ENCODE measurements at regions not wholly inside any gene's neighbourhood (a gene's known extent, or its start where the extent isn't known, plus 50 kb on each side); places are given as distances from the start of the nearest gene placed in this dataset.

DNA sequence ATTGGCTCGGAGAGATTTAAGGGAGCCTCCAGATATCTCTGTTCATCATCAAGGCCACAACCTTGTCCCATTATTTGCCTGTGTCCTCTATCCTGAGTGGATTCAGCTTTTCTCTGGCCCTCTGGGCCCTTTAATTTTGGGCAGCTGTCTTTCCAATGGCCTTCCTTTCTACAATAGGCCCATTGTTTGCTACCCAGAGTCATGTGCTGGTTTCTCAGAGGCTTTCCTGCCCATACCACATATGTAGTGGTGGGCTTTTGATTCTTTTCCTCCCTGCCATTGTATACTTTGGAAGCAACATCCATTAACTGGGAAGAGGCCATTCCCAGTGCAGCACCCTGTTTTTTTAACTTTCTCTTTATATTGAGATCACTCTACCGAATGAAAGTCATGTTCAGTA is 233.9 kb upstream of the SGCD start:
- in situ Hi-C loops (cut with HindIII; ENCODE audit: low sequenced_read_pairs) = no loop called here
- DNase-seq (ENCODE audit: low read depth, low spot score) = no peak
- no peak for TF ChIP-seq CTCF (IDR thresholded peaks at IDR 0.05; ENCODE audit: low read depth, low read length)
- no peak overlapping the region for H3K4me3 ChIP-seq (ENCODE audit: low read depth, low read length)

DNA sequence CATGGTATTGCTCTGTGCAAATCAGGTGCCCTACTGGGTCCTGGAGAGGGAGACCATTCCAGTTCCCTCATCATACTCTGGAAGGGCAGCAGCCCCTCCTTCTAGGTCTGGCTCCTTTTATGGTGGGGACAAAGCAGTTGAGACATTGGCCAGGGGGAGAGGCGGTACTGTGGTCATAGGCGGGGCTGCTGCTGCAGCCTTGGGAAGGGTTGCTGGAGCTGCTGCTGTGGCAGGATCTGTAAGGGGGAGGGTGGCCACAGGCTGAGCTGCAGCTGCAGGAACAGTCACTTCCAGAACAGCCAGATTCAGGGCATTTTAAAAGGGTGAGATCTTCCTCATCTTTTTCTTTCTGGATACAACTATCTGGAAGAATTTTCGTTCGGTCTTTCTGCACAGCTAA is 233.0 kb upstream of the SGCD start:
- no peak for TF ChIP-seq CTCF (IDR thresholded peaks at IDR 0.05; ENCODE audit: low read depth, low read length)
- H3K4me3 ChIP-seq (ENCODE audit: low read depth, low read length) = no peak overlapping the region
- in situ Hi-C loops (cut with HindIII; ENCODE audit: low sequenced_read_pairs) = no loop called here
- no peak for DNase-seq (ENCODE audit: low read depth, low spot score)

- TF ChIP-seq CTCF (IDR thresholded peaks at IDR 0.05; ENCODE audit: low read depth, low read length) = no peak
- in situ Hi-C loops (cut with HindIII; ENCODE audit: low sequenced_read_pairs) = no loop called here
- H3K4me3 ChIP-seq (ENCODE audit: low read depth, low read length) = no peak overlapping the region
- DNase-seq (ENCODE audit: low read depth, low spot score) = no peak
Observed at GRCh38 chr5:156095709-156096241, 231.2 kb upstream of the SGCD start.

- TF ChIP-seq CTCF (IDR thresholded peaks at IDR 0.05; ENCODE audit: low read depth, low read length) = no peak
- in situ Hi-C loops (cut with HindIII; ENCODE audit: low sequenced_read_pairs) = no loop called here
- DNase-seq (ENCODE audit: low read depth, low spot score) = peak; percentile 1
- no peak overlapping the region for H3K4me3 ChIP-seq (ENCODE audit: low read depth, low read length)
Observed at GRCh38 chr5:156096259-156096658, 230.7 kb upstream of the SGCD start.

DNA sequence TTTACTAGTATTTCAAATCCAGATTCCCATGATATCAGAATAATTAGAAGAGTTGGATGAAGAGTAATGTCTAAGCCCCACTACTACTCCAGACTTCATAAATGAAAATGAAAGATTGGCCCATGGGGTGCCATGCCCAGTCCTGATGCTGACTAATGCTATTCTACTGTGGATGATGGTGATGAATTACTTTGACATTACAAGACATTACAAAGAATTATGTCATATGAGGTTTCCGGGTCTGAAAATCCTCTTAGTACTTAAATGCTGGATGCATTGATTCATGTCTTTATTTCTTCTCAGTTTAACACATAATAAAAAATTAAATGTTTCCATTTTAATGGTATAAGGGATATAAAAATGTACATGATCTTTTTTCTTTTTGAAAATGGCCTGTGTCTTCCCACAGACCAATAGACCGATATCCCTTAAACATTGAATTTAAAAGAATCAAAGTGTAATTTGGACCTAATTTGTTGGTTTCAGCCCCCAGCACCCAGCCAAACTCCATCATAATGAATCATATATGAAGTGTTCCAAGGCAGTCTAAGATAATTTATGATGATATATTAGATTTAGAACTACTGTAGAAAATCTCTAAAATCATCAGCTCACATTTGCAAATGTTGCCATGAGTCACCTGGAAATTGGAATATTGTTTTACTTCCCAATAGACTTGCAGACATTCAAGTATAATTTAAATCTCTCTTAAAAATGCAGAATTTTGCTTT is 223.6 kb upstream of the SGCD start:
- no peak for TF ChIP-seq CTCF (IDR thresholded peaks at IDR 0.05; ENCODE audit: low read depth, low read length)
- in situ Hi-C loops (cut with HindIII; ENCODE audit: low sequenced_read_pairs) = no loop called here
- no peak for DNase-seq (ENCODE audit: low read depth, low spot score)
- H3K4me3 ChIP-seq (ENCODE audit: low read depth, low read length) = no peak overlapping the region

DNA sequence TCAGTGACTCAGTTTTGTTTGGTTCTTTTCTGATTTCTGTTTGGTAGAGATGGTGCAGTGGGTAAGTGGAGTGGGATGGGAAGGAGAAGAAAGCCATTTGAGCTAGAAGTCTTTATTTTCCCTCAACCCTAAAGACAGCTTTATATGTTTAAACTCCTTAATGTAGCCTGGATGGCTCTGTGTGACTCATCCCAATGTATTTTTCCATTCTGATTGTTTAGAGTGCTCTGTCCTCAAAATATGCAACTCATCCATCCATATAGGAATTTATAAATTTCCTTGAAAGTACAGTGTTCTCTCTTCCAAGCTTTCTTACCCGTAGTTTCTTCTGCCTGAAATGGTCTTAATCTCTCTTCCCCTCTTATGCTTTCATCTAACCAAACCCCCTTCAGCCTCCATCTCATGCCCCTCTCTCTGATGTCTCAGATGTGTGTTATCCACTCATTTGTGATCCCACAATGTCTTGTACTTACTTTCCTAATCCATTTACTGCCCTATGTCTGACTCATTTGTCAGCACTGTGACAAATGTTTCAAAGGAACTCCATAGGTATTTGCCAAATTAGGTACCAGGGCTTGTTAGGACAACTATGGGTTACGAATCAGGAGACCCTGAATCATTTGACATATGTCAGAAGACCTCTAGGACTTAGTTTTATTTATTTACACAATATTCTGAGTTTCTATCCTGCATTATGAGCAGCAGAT is 217.5 kb upstream of the SGCD start:
- no peak for TF ChIP-seq CTCF (IDR thresholded peaks at IDR 0.05; ENCODE audit: low read depth, low read length)
- DNase-seq (ENCODE audit: low read depth, low spot score) = no peak
- in situ Hi-C loops (cut with HindIII; ENCODE audit: low sequenced_read_pairs) = no loop called here
- H3K4me3 ChIP-seq (ENCODE audit: low read depth, low read length) = no peak overlapping the region
